ENCODE measurements at regions not wholly inside any gene's neighbourhood (a gene's known extent, or its start where the extent isn't known, plus 50 kb on each side); places are given as distances from the start of the nearest gene placed in this dataset.

DNA sequence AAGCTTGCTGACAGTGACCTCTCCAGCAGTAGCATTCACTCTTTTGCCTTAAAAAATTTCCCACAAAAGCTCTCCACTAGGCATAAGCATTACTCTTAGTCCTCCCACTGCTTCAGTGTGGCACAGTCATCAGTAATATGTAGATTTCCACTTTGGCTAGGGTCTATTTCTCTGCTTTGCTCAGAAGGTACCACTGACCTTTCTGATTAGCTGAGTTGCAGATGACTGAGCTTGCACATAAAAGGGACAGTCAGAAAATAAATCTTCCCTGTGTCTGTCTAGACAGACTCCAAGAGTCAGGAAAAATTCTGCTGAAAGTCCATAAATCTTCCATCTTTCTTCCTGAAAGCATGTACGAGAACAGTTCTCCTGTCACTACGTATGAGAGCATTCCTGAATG is 56.6 kb upstream of the APP start:
- TF ChIP-seq, protein P1, sequence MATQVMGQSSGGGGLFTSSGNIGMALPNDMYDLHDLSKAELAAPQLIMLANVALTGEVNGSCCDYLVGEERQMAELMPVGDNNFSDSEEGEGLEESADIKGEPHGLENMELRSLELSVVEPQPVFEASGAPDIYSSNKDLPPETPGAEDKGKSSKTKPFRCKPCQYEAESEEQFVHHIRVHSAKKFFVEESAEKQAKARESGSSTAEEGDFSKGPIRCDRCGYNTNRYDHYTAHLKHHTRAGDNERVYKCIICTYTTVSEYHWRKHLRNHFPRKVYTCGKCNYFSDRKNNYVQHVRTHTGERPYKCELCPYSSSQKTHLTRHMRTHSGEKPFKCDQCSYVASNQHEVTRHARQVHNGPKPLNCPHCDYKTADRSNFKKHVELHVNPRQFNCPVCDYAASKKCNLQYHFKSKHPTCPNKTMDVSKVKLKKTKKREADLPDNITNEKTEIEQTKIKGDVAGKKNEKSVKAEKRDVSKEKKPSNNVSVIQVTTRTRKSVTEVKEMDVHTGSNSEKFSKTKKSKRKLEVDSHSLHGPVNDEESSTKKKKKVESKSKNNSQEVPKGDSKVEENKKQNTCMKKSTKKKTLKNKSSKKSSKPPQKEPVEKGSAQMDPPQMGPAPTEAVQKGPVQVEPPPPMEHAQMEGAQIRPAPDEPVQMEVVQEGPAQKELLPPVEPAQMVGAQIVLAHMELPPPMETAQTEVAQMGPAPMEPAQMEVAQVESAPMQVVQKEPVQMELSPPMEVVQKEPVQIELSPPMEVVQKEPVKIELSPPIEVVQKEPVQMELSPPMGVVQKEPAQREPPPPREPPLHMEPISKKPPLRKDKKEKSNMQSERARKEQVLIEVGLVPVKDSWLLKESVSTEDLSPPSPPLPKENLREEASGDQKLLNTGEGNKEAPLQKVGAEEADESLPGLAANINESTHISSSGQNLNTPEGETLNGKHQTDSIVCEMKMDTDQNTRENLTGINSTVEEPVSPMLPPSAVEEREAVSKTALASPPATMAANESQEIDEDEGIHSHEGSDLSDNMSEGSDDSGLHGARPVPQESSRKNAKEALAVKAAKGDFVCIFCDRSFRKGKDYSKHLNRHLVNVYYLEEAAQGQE (IDR thresholded peaks at IDR 0.05; ENCODE audit: insufficient replicate concordance, low read depth): no peak
- TF ChIP-seq GABPA (IDR thresholded peaks at IDR 0.05; ENCODE audit: low read depth): no peak
- TF ChIP-seq, protein P2, sequence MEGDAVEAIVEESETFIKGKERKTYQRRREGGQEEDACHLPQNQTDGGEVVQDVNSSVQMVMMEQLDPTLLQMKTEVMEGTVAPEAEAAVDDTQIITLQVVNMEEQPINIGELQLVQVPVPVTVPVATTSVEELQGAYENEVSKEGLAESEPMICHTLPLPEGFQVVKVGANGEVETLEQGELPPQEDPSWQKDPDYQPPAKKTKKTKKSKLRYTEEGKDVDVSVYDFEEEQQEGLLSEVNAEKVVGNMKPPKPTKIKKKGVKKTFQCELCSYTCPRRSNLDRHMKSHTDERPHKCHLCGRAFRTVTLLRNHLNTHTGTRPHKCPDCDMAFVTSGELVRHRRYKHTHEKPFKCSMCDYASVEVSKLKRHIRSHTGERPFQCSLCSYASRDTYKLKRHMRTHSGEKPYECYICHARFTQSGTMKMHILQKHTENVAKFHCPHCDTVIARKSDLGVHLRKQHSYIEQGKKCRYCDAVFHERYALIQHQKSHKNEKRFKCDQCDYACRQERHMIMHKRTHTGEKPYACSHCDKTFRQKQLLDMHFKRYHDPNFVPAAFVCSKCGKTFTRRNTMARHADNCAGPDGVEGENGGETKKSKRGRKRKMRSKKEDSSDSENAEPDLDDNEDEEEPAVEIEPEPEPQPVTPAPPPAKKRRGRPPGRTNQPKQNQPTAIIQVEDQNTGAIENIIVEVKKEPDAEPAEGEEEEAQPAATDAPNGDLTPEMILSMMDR (IDR thresholded peaks at IDR 0.05; ENCODE audit: insufficient read depth, low read length): no peak
- no peak for TF ChIP-seq SPI1 (IDR thresholded peaks at IDR 0.05; ENCODE audit: borderline replicate concordance, low read depth)

Measured in HL-60 (cell line).